IMR-90 (cell line): ENCODE measurements at regions not wholly inside any gene's neighbourhood (a gene's known extent, or its start where the extent isn't known, plus 50 kb on each side); places are given as distances from the start of the nearest gene placed in this dataset.

Experiments used
- ATAC-seq: fragments of 200-7000 bp; cut with Tn5 transposase; 2 replicates; pipeline ENCODE4 v1.9.1; 2020; ENCODE audit warnings: low read depth, mild to moderate bottlenecking, moderate library complexity
- BruUV-seq: library from RNA; stranded (reverse); fragments of 400-500 nt; replicated peaks from 2 replicates; lab custom pipeline; 2021; lab: Mats Ljungman, UMichigan
- CTCF ChIA-PET: fragments of 300-600 bp; formaldehyde crosslinking; extraction: SDS; loops from one replicate; lab custom pipeline; 2021; ENCODE audit warnings: antibody characterized with exemption; lab: Yijun Ruan, JAX
- POLR2A ChIA-PET: fragments of 300-600 bp; sonication (Branson Sonifier 250); formaldehyde crosslinking; loops from one replicate; lab custom pipeline; 2022; ENCODE audit warnings: antibody characterized with exemption; ENCODE audit not compliant: unreplicated experiment; lab: Charles Lee
- DNase-seq: peaks from one replicate; pipeline ENCODE4 v3.0.0; 2013
- H2AFZ ChIP-seq: replicated peaks from 2 replicates; pipeline ENCODE3; 2013; ENCODE audit warnings: low read length, mild to moderate bottlenecking; ENCODE audit not compliant: poor library complexity
- H2AK5ac ChIP-seq: 2 replicates; pipeline ENCODE4 v1.6.1; 2013; ENCODE audit warnings: low read depth, low read length, inconsistent platforms
- H2AK9ac ChIP-seq: replicated peaks from 2 replicates; pipeline ENCODE3; 2013; ENCODE audit warnings: mild to moderate bottlenecking, low read depth, low read length, moderate library complexity; ENCODE audit not compliant: poor library complexity
- H2BK120ac ChIP-seq: 2 replicates; pipeline ENCODE4 v1.6.1; 2013; ENCODE audit warnings: low read depth, low read length, inconsistent platforms
- H2BK15ac ChIP-seq: 3 replicates; pipeline ENCODE4 v1.6.1; 2013; ENCODE audit warnings: low read depth, low read length, inconsistent platforms
- H2BK20ac ChIP-seq: 2 replicates; pipeline ENCODE4 v1.6.1; 2013; ENCODE audit warnings: low read depth, mild to moderate bottlenecking, inconsistent platforms, low read length, moderate library complexity
- H2BK5ac ChIP-seq: 2 replicates; pipeline ENCODE4 v1.6.1; 2013; ENCODE audit warnings: mild to moderate bottlenecking, low read depth, low read length, inconsistent platforms; ENCODE audit not compliant: poor library complexity, severe bottlenecking
- H3K14ac ChIP-seq: replicated peaks from 2 replicates; pipeline ENCODE4 v1.6.1; 2013; ENCODE audit warnings: low read depth, low read length, inconsistent platforms
- H3K18ac ChIP-seq: 2 replicates; pipeline ENCODE4 v1.6.1; 2013; ENCODE audit warnings: low read depth, low read length, control low read depth
- H3K23ac ChIP-seq: 2 replicates; pipeline ENCODE4 v1.6.1; 2013; ENCODE audit warnings: low read depth, low read length, inconsistent platforms
- H3K27ac ChIP-seq: 2 replicates; pipeline ENCODE4 v1.5.1; 2013; ENCODE audit warnings: mild to moderate bottlenecking, control low read depth, low read length; ENCODE audit not compliant: insufficient read depth
- H3K27me3 ChIP-seq: 2 replicates; pipeline ENCODE4 v1.6.1; 2013; ENCODE audit warnings: low read length; ENCODE audit not compliant: control insufficient read depth, insufficient read depth
- H3K36me3 ChIP-seq: 2 replicates; pipeline ENCODE4 v1.6.1; 2013; ENCODE audit warnings: low read length, mixed read lengths; ENCODE audit not compliant: control insufficient read depth, insufficient read depth
- H3K4ac ChIP-seq: 2 replicates; pipeline ENCODE4 v1.6.1; 2013; ENCODE audit warnings: low read depth, low read length, inconsistent platforms
- H3K4me1 ChIP-seq: 2 replicates; pipeline ENCODE4 v1.6.1; 2013; ENCODE audit warnings: low read length, mixed read lengths; ENCODE audit not compliant: control insufficient read depth, insufficient read depth
- H3K4me2 ChIP-seq: 2 replicates; pipeline ENCODE4 v1.6.1; 2013; ENCODE audit warnings: low read depth, mild to moderate bottlenecking, control low read depth, low read length, moderate library complexity
- H3K4me3 ChIP-seq: 2 replicates; pipeline ENCODE4 v1.5.1; 2013; ENCODE audit warnings: low read depth, mild to moderate bottlenecking, control low read depth, low read length, moderate library complexity; ENCODE audit not compliant: insufficient read depth
- H3K56ac ChIP-seq: 2 replicates; pipeline ENCODE4 v1.6.1; 2013; ENCODE audit warnings: low read length, inconsistent platforms; ENCODE audit not compliant: insufficient read depth; ENCODE audit errors: extremely low read depth
- H3K79me1 ChIP-seq, 2 experiments: 2 replicates each; pipeline ENCODE4 v1.6.1; 2013; ENCODE audit warnings: low read length in 2 of 2, inconsistent platforms in 1 of 2, low read depth in 1 of 2
- H3K9ac ChIP-seq: 2 replicates; pipeline ENCODE4 v1.6.1; 2013; ENCODE audit warnings: low read depth, low read length, control low read depth
- H3K9me1 ChIP-seq: 2 replicates; pipeline ENCODE4 v1.6.1; 2013; ENCODE audit warnings: low read length, inconsistent platforms; ENCODE audit not compliant: insufficient read depth
- H3K9me3 ChIP-seq: 2 replicates; pipeline ENCODE4 v1.6.1; 2013; ENCODE audit warnings: low read length; ENCODE audit not compliant: control insufficient read depth, insufficient read depth
- H4K20me1 ChIP-seq: 2 replicates; pipeline ENCODE4 v1.6.1; 2013; ENCODE audit warnings: low read length, inconsistent platforms; ENCODE audit not compliant: insufficient read depth
- H4K5ac ChIP-seq: 2 replicates; pipeline ENCODE4 v1.6.1; 2013; ENCODE audit warnings: mild to moderate bottlenecking, low read depth, low read length, control low read depth
- H4K8ac ChIP-seq, 2 experiments: 2 replicates each; pipeline ENCODE4 v1.6.1; 2013; ENCODE audit warnings: low read depth in 2 of 2, low read length in 2 of 2, control low read depth in 1 of 2, inconsistent platforms in 1 of 2
- H4K91ac ChIP-seq: 2 replicates; pipeline ENCODE4 v1.6.1; 2013; ENCODE audit warnings: low read depth, low read length, inconsistent platforms; ENCODE audit not compliant: insufficient read depth
- CEBPB ChIP-seq: IDR thresholded peaks from 2 replicates; pipeline ENCODE4 v1.6.1; 2012; ENCODE audit warnings: low read depth, low read length, improper control_type of control experiment
- CHD1 ChIP-seq: IDR thresholded peaks from 2 replicates; pipeline ENCODE4 v1.6.1; 2012; ENCODE audit warnings: low read depth, low read length, improper control_type of control experiment
- CTCF ChIP-seq: conservative IDR thresholded peaks from 2 replicates; pipeline ENCODE4 v1.5.1; 2012; ENCODE audit warnings: mild to moderate bottlenecking, low read depth, low read length, improper control_type of control experiment
- ELK1 ChIP-seq: fragments of 150-350 bp; IDR thresholded peaks from 2 replicates; pipeline ENCODE4 v1.6.1; 2016; ENCODE audit warnings: low read depth, mild to moderate bottlenecking, low read length, moderate library complexity, borderline replicate concordance
- MAFK ChIP-seq: IDR thresholded peaks from 2 replicates; pipeline ENCODE4 v1.6.1; 2012; ENCODE audit warnings: low read depth, low read length, improper control_type of control experiment
- NFE2L2 ChIP-seq: fragments of 150-350 bp; IDR thresholded peaks from 2 replicates; pipeline ENCODE4 v1.6.1; 2016; ENCODE audit warnings: low read depth, mild to moderate bottlenecking, low read length
- RAD21 ChIP-seq: IDR thresholded peaks from 2 replicates; pipeline ENCODE4 v1.6.1; 2012; ENCODE audit warnings: low read length, improper control_type of control experiment
- RCOR1 ChIP-seq: IDR thresholded peaks from 2 replicates; pipeline ENCODE4 v1.6.1; 2012; ENCODE audit warnings: mild to moderate bottlenecking, low read length, improper control_type of control experiment; ENCODE audit not compliant: insufficient replicate concordance
- RFX5 ChIP-seq: IDR thresholded peaks from 2 replicates; pipeline ENCODE4 v1.8.0; 2012; ENCODE audit warnings: low read depth, mild to moderate bottlenecking, low read length, moderate library complexity
- SMC3 ChIP-seq: fragments of 150-350 bp; IDR thresholded peaks from 2 replicates; pipeline ENCODE4 v1.6.1; 2016; ENCODE audit warnings: low read depth, mild to moderate bottlenecking, antibody characterized with exemption, low read length, moderate library complexity
- WGBS, 2 experiments: methylation state at CpG; one replicate each; pipeline versions ENCODE4 v1.1.5 to v1.1.7; 2013; ENCODE audit warnings: missing lambda C conversion rate in 2 of 2; ENCODE audit not compliant: insufficient read length in 1 of 2; ENCODE audit errors: extremely low coverage in 2 of 2; 5-methylcytosine and 5-hydroxymethylcytosine counted together
- dilution Hi-C: fragments of 300-500 bp; cut with HindIII; formaldehyde crosslinking; loops from one replicate; pipeline ENCODE4 v1.14.3; 2018; ENCODE audit warnings: low sequenced_read_pairs; ENCODE audit not compliant: unreplicated experiment
- in situ Hi-C: fragments of 300-500 bp; cut with MboI; formaldehyde crosslinking; loops from 3 replicates; pipeline ENCODE4 v1.14.3; 2019; ENCODE audit warnings: low sequenced_read_pairs, inconsistent platforms, mixed read lengths
- intact Hi-C: fragments of 100-400 bp; cut with micrococcal nuclease; formaldehyde crosslinking; loops from 2 replicates; pipeline ENCODE4 v1.10.0; 2022

DNA sequence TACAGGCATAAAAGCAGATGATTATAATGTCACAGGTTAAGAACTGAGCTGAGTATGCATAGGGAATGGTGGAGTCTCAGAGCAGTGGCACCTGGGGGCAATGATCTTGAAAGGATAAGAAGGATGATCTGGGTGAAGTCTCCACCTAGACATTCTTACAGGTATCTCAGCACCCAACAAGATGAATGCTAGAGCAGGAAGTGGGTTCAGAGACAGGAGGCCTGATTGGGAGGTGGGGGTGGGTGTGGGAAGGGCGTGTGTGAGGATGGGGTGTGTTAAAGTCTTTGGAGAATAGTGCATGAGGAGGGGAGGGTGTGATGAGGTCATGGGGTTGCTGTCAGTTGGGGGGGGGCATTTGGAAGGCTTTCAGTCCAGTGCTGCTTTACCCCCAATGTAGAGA lies 78.8 kb upstream of the UPP2 start:
- H2BK15ac ChIP-seq, result no peak overlapping the region
- H2AK9ac ChIP-seq, result no peak overlapping the region
- no peak overlapping the region for H4K91ac ChIP-seq
- no peaks in the 10 kb centered on the region for H3K9me3 ChIP-seq
- no peak overlapping the region for H3K56ac ChIP-seq
- peaks cover 2% of the 10 kb centered on the region; the same call in 1 of the 2 replicates for H3K4me1 ChIP-seq
- no peak overlapping the region for H3K4me3 ChIP-seq
- ChIA-PET POLR2A (no interaction called here), CTCF (interaction anchor here (0.6 to 1.9 kb wide), 4 partner anchors 245 to 584 kb away, joined by 3 to 6 read pairs (median 4); no protein-coding TSS in a partner anchor)
- no peak overlapping the region for H2BK120ac ChIP-seq
- H3K36me3 ChIP-seq, result no peaks in the 10 kb centered on the region
- no peaks in the 10 kb centered on the region for H3K79me1 ChIP-seq
- intact Hi-C loops (no loop called here), dilution Hi-C loops (no loop called here), in situ Hi-C loops (loop anchor here (25.0 kb wide), 1 partner anchor 386 kb away; the partner anchor contains the start of gene ACVR1C)
- 60% methylated on average over 1 of the region's 1 CpG; no CpG with 5 or more reads in 1 of the 2 experiments for WGBS, 2 experiments
- H3K4me2 ChIP-seq, result no peak overlapping the region
- H4K20me1 ChIP-seq, result no peaks in the 10 kb centered on the region
- no peak overlapping the region for H3K9ac ChIP-seq
- H3K4ac ChIP-seq, result no peak overlapping the region
- H3K27me3 ChIP-seq, result peaks cover 6% of the 10 kb centered on the region; the same call in 1 of the 2 replicates
- no peak overlapping the region for H3K18ac ChIP-seq
- TF ChIP-seq CTCF, result no peak
- TF ChIP-seq RAD21, result no peak
- no peak for TF ChIP-seq CHD1
- no peak for TF ChIP-seq RCOR1
- TF ChIP-seq SMC3, result no peak
- TF ChIP-seq CEBPB, result no peak
- no peak for TF ChIP-seq MAFK
- no peak for TF ChIP-seq NFE2L2
- no peak for TF ChIP-seq ELK1
- TF ChIP-seq RFX5, result no peak
- DNase-seq (no peak), ATAC-seq (no peak)
- no peaks in the 10 kb centered on the region for H3K9me1 ChIP-seq
- H3K27ac ChIP-seq, result no peak overlapping the region
- H3K14ac ChIP-seq, result no peak overlapping the region
- H3K23ac ChIP-seq, result no peak overlapping the region
- H2AFZ ChIP-seq, result no peak overlapping the region
- H2BK5ac ChIP-seq, result no peak overlapping the region
- H4K5ac ChIP-seq, result no peak overlapping the region
- no peak overlapping the region for H2BK20ac ChIP-seq
- H2AK5ac ChIP-seq, result no peak overlapping the region
- BruUV-seq, result no TSS peak
- H4K8ac ChIP-seq, result no peak overlapping the region
